HG02588 (cell line): ENCODE measurements at regions not wholly inside any gene's neighbourhood (a gene's known extent, or its start where the extent isn't known, plus 50 kb on each side); places are given as distances from the start of the nearest gene placed in this dataset.

Source experiments
- ATAC-seq: cut with Tn5 transposase; IDR thresholded peaks from one replicate; pipeline ENCODE4 v1.9.1; 2021; ENCODE audit warnings: mild to moderate bottlenecking, moderate library complexity; ENCODE audit not compliant: unreplicated experiment

DNA sequence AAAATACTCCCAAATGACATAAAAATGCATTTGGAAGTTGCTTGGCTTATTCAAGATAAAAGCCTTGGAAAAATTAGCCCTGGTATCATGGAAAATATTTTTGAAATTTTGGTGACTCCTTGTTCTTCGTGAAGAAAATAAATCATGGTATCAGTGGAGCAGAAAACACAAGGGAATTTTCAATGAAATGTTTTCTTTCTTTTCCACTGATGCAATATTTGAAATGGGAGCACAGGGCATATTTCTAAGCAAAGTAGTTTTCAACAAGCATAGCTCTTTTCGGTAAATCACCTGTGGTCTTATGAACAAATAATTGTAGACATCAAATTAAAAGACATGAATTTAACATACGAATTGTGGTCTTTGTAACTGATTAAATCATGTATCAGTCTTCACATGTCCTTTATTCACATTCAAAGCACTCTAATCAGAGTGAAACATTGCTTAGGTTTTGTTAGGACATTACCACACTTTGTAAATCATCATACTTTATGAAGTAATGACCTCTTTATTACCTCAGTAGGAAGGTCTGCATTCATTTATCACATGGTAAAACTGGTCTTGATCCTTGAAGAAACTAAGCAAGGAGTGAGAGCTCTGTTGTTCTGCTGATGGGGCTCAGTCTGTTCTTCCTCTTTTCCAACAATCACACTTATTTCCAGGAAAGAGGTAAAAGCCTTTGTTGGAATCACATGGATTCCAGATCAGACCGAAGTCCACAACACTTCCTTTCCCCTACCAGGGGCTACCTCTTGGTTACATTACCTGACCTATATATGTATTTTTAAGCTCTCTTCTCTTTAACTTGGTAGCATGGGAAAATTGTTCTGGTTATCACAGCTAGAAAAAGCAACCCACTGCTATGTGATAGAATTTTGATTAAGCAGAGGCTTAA lies 413.5 kb upstream of the THBS1 start:
- ATAC-seq: no peak

DNA sequence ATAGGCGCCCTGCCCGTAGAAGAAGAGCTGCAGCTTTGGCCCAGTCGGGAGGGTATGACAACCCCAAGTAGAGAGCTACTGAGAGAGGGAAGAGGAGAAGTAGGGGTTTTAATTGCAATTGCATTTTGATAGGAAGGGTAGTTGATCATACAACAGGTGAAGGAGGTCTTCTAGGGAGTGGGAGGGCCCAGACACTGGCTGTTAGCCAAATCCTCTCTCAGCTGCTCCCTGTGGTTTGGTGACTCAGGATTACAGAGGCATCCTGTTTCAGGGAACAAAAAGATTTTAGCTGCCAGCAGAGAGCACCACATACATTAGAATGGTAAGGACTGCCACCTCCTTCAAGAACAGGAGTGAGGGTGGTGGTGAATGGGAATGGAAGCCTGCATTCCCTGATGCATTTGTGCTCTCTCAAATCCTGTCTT lies 408.9 kb upstream of the THBS1 start:
- ATAC-seq: no peak

DNA sequence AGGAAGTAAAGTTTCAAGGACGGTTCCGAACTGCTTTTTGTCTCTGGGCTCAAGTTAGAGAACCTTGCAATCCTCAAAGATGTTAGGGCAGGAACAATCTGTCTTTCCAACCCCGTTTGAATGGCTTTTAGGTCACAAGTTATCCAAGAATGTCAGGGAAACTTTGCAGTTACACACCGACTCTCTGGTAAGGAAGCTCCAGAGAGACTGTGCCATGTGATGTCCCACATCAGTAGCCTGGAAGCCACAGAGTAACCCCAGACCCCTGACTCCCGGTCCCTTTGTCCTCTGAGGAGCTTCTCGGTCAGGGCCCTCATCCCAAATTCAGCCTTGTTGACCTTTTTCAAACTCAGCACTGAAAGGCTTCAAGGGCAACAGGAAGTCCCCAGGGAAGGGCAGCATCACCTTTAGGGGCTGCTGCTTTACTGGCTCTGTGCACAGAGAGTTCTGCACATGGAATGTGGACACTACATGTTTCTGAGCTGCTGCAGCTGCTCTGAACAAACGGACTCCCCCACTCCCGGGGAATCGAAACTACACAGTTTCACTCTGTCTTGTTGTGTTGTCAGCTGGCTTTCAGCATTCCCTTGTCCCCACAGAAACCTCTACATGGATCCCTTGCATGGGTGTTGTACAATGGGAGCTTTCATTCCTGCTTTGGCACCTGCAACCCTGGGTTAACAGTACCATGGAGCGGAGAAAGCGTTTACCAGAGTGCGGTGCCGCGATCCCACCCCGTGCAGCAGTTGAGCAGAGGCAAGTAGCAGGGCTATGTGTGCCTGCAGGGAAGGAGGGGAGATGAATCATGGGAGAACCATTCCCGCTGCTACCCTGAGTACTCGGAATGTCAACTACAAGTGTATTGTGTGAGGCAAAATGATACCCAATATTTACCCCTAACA lies 408.2 kb upstream of the THBS1 start:
- ATAC-seq: no peak

DNA sequence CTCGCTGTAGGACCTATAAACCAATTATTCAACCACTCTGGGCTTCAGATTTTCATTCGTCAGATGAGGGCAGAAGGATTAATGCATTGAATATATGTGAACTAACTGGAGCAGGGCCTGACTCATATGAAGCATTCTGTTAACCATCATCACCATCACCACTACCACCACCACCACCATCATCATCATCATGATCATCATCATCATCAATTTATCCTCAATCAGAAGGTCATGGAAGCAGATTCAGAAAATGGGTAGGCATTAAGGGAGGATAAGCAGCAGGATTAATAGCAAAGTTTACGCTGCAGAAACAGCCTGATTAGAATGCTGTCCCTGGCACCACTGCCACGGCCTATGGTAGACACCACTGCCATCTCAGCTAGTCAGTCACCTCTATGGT lies 407.5 kb upstream of the THBS1 start:
- no peak for ATAC-seq

DNA sequence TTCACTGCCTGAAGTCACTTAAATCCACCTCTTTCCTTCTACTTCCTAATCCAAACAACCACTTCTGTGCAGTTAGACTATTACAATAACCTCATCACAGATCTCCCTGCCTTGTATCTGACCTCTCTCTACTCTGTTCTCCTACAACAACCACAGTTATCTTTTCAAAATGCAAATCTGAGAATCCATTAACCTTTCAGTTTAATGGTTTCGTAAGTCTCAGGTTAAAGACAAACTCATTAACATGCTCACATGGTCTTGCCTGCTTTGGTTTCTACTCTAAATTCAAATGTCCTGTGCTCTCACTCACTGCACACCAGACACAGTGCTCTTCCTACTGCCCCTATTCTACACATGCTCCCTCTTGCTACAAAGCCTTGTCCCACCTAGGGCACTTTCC lies 406.5 kb upstream of the THBS1 start:
- no peak for ATAC-seq

DNA sequence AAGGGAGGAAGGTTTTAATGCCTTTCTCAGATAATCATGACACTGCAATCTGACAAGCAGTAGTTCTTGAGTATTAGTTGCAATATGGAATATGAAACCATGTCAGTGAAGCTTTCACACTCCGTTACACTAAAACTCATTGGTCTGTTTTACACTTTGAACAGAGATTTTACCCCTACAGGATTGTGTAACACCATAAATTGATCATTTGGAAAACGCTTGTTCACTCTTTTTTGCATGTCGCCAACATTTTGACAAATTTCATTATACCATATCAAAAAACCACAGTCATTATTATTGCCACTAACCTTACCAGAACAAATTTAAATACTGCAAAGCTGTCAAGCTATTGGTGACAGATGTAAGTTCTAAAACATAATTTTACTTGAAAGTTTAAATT lies 404.8 kb upstream of the THBS1 start:
- no peak for ATAC-seq

DNA sequence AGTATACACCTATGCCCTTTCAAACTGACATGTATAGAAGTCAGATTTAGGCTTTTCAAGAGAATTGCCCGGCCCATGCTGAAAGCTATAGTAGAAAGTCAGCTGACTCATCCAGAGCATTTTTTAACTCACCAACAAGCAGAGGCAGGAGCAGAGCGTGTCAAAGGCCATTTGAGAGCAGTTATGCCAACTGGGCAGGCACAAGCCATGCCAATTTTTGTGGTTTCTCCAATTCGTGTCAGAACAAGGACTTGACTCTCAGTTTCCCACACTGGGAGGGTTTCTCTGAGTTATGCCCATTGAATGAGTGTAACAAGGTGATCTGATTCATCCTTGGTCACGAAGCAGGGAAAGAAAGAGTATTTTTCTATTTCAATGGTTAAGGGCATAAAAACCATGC lies 403.3 kb upstream of the THBS1 start:
- ATAC-seq: no peak

DNA sequence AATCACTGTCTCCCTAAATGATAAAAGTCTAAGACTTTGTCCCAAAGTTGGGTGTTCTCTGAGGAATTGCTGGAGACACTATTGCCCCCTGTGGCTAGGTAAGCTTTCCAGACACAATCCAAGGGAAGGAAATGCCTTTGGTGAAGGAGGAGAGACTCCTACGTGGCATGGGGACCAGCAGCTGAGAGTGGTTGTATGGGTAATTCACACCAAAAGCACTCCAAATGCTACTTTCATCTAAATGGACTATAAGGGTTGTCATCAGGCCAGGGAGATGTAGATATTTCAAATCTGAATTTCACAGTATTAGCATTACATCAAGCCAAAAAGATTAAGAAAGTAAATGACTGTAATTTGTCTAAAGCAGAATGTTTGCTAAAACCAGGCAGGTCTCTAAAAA lies 400.8 kb upstream of the THBS1 start:
- ATAC-seq: no peak

DNA sequence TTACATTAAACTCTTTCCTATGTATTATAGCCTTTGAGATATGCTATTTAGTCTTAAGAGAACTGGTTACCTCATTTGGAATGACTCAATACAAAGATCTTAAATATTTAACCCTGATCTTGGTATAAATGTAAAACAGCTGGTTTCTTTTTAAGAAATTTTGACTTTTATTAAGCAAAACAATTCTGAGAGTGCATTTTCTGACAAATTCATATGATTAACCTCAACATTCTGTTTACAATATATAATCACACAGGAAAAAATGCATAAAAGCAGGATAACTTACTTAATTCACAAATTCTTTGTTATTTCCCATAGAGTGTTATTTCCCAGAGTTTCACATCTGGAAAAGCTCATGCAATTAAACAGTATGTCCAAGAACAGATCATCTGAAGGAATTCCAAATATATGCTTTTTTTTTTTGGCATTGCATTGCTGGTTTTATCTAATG lies 400.4 kb upstream of the THBS1 start:
- ATAC-seq: no peak

DNA sequence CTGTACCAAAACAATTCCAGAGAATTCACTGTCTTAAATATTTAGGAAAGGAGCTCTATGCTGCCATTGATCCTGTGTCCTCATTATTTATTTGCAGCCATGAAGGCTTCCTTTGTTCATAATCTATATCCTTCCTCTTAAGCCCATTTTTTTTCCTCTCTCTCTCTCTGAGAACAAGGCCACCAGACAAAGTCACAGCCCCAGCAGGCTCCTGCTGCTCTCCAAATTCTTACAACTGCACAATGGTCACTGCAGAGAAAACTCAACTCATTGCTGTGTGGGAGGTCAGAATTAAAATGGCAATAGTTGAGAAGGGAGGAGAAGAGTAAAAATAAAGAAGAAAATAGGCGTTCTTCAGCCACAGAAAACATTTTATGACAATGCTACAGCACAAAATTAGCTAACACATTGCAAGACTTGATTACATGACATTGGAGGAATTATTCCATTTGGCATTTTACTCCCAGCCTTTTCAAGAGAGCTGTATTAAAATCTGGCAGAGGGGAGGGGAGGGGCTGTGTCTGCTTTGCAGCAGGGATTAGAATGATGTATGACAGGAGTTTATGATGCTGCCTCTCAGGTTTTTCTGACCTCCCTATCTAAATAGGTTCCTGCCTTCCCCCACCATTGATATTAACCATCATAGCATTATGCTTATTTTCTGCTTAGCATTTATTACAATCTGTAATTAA lies 399.7 kb upstream of the THBS1 start:
- ATAC-seq: no peak

DNA sequence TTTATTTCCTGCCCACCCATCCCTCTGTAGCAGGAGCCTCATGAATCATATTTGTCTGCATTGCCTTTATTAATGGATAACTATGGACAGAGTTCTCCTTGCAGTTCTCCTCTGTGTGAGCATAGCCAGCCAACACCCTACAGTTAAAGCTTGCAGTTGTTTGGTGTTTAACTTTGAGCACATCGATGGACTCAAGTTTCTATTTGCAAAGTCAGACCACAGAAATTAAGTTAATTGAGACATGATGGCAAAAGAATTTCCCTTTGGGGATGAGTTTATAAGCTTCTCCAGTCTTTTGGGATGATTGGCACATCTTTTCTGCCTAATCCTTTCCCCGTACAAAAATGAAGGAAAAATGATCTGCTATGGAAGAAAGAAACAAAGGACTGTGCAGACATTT lies 398.9 kb upstream of the THBS1 start:
- ATAC-seq: no peak

DNA sequence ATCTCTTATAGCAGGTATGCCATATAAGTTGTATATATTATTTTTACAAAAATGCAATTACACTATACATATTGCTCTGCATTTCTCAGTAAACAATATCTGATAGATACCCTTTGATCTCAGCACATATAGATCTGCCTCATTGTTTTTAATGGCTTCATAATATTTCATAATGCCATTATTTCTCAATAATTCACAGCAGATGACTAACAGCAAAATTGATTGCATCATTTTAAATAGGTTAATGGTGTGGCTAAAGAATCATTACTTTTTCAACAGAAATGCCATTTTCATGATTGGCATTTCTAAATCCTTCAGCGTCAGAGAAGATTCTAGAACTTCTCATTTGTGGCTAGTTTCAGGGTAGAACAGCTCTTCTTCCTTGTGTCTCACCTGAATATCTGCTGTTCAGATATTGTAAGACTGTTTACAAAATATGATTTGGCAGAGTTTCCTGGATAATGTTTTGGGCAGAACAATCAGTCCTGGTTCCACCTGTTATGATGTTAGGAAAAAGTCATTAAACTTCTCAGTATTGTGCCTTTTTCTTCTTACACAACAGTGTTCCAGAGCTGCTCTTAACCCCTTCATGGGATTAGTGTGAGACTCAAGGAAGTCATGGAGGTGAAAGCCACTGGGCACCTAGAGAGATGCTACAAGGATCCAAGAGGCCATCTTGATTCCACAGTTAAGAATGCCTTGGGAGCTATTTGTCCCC lies 397.6 kb upstream of the THBS1 start:
- ATAC-seq: no peak

DNA sequence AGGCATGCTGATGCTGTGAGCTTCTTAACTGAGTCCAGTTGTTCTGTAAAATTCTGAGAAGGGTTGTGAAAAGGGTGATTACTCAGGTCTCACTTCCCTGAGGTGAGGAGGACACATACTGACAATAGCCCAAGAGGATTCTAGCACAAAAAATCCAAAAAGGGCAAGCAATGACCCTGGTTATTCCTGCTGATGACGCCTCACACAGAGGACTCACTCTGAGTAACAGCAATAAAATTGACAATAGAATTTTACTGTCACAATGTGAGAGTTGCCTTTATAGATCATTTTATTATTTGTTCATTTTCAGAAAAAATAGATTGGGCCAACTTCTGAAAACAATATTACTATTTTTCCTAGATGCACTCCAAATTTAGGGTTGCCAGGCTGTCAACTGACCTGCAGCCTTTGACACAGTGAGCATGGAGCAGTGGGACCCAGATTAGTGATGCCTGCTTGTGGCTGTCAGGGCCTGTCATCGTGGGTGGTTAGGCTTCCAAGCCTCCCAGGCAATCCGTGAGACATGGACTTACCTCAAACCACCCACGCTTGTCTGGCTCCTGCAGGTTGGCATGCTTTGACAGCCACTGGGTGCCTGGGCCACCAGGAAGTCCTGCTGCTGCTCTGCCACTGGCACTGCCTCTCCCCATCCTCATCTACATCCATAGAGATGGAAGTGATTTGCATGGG lies 396.0 kb upstream of the THBS1 start:
- ATAC-seq: no peak

DNA sequence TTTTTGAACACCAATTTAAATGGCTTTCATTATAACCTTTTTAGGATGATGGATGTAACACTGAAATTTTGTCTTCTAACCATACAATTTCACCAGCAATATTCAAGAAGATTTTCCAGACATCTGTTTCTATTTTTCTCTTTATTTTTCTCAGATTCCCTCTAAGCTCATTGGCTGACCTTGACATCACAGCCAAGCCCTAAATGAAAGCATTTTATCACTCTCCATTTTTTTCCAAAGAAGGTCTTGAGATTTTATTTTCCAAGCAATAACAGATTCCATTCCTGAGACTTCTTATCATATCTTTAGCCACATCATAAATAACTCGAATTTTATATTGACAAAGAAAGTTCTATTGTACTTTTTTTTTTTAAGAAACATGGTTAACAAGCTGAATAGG lies 392.6 kb upstream of the THBS1 start:
- ATAC-seq: no peak

DNA sequence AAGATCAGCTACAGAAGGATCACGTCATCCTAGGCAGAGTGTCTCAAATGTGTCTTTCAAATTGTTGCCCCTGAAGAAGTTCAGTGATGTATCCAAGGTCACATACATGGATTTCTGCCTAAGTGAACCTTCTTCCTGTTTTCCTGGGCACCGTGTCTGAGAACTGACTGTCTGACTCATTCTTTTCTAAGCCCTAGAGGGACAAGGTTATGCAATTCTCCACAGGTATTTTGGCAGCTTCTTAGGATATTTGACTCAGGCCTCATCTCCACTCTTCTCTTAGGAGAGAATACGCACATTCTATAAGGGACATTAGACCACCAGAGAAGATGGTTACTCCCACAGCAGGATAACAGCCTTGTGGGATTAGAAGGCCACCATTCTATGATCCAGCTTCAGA lies 391.9 kb upstream of the THBS1 start:
- no peak for ATAC-seq

DNA sequence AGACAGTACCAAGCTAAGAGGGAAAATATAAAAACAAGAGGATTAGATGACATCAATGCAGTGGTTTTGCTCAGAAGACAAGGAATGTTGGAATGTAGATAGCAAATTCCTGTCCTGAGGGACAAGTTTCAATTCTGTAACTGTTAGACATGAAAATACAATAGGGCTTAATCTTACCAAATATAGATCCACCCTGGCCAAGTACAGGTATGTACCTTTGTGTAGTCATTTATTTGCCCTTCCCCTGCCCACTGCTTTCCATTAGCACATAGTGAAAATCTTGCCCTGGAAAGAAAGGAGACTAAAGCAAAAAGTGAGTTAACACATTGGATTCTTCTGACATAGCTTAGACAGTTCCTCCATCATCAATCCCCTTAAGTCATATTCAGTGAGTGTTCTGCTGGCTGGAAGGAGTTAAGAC lies 389.0 kb upstream of the THBS1 start:
- ATAC-seq: no peak

DNA sequence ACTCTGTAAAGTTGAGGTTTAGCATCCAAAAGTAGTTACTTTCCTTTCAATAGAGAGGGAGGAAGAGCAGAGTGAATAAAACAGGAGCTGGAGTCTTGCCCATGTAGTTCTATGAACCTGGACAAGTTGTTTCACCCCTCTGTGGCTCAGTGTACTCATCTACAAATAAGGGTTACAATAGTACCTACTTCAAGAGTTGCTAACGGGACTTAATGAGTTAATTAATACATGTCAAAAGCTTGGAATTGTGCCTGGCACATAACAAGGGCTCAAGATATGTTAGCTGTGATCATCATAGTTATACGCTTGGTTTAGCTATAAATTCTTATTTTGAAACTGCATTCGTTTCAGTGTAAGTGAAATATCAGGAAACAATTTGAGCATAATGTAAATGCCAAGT lies 388.5 kb upstream of the THBS1 start:
- ATAC-seq: no peak

DNA sequence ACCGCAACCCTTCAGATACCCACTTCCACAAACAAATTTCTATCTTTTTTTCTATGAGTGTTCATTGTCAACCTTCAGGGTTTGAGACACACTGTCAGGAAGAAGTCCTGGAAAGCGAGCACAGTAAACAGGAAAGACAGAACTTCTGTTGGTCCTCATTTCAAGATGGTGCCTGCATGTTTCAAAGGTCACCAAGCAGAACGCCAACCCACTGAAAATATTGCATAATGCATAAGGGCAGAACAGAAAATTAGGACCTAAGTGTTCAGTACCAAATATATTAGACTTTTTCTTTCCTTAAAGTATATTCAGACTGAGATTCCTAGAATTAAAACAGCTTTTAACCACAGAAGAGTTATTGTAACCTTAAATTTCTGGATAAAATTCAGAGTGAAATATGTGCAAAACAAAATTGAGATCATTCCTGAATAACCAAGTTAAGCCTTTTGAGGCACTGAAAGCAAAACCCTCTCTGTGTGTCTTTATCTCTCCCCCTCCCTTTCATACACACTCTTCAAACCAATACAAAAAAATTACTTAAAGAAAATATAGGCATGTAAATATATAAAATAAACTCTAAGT lies 387.8 kb upstream of the THBS1 start:
- ATAC-seq: no peak

DNA sequence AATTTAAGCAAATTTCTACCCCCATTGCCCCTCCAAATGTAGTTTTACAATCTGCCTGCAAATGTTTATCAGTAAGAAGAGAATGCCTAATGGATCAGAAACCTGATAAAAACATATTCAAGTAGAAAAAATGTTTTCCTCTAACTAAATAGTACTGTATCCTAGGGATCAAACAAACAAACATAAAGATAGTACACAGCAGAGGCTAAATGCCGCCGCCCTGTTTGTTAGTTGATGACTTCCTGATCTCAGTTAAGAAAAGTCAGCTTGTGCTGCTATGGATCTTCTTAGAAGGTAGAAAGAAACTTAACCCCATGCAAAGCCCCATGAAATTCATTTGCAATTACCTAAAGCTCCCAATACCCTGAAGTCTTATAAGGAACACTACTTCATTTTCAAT lies 387.3 kb upstream of the THBS1 start:
- no peak for ATAC-seq
